Activated naive CD4-positive, alpha-beta T cell treated with anti-CD3 and anti-CD28 coated beads, Interleukin-2, amount 50 U/mL, for 72 hours (primary cell): ENCODE measurements at regions not wholly inside any gene's neighbourhood (a gene's known extent, or its start where the extent isn't known, plus 50 kb on each side); places are given as distances from the start of the nearest gene placed in this dataset.

Source experiments
- ATAC-seq, 2 donors: fragments of 150-1000 bp; cut with Tn5 transposase; 2 replicates each; pipeline ENCODE4 v1.10.0; 2021; ENCODE audit warnings: mild to moderate bottlenecking in 2 of 2, moderate library complexity in 2 of 2
- DNase-seq, 2 donors: peaks; one replicate each; pipeline ENCODE4 v3.0.0; 2021 to 2022; ENCODE audit warnings: low spot score in 2 of 2
- H3K27ac Mint-ChIP-seq, 2 donors: one replicate each; pipeline ENCODE4 v1.8.0; 2022; ENCODE audit warnings: mild to moderate bottlenecking in 2 of 2, mixed read lengths in 2 of 2
- H3K36me3 Mint-ChIP-seq, 2 donors: one replicate each; pipeline ENCODE4 v1.8.0; 2022; ENCODE audit warnings: mixed read lengths in 2 of 2
- H3K9me3 Mint-ChIP-seq, 2 donors: one replicate each; pipeline ENCODE4 v1.8.0; 2022; ENCODE audit warnings: mixed read lengths in 2 of 2

- ATAC-seq = no peak
- DNase-seq = no peak
- H3K36me3 Mint-ChIP-seq = no peaks in the 10 kb centered on the region
- H3K27ac Mint-ChIP-seq = no peak overlapping the region
- no peaks in the 10 kb centered on the region for H3K9me3 Mint-ChIP-seq
Observed at GRCh38 chr4:152269448-152270191, 266.3 kb downstream of the FBXW7 start.

GRCh38 chr4:152267811-152268210 is 268.1 kb downstream of the FBXW7 start:
- no peaks in the 10 kb centered on the region for H3K9me3 Mint-ChIP-seq
- DNase-seq (no peak), ATAC-seq (no peak)
- no peaks in the 10 kb centered on the region for H3K36me3 Mint-ChIP-seq
- no peak overlapping the region for H3K27ac Mint-ChIP-seq

GRCh38 chr4:152266831-152267480 is 268.9 kb downstream of the FBXW7 start:
- ATAC-seq (no peak), DNase-seq (no peak)
- H3K9me3 Mint-ChIP-seq = no peaks in the 10 kb centered on the region
- no peak overlapping the region for H3K27ac Mint-ChIP-seq
- H3K36me3 Mint-ChIP-seq = no peaks in the 10 kb centered on the region

GRCh38 chr4:152265149-152265621 is 270.7 kb downstream of the FBXW7 start:
- DNase-seq (no peak), ATAC-seq (no peak)
- no peaks in the 10 kb centered on the region for H3K36me3 Mint-ChIP-seq
- H3K9me3 Mint-ChIP-seq = no peaks in the 10 kb centered on the region
- H3K27ac Mint-ChIP-seq = no peak overlapping the region

GRCh38 chr4:152264106-152264505 is 271.8 kb downstream of the FBXW7 start:
- no peak overlapping the region for H3K27ac Mint-ChIP-seq
- ATAC-seq (no peak), DNase-seq (no peak)
- H3K36me3 Mint-ChIP-seq = peaks cover 0 to 6% of the 10 kb centered on the region in 2 donors
- H3K9me3 Mint-ChIP-seq = peaks cover 0 to 5% of the 10 kb centered on the region in 2 donors

- H3K36me3 Mint-ChIP-seq = peaks cover 0 to 7% of the 10 kb centered on the region in 2 donors
- H3K9me3 Mint-ChIP-seq = peaks cover 0 to 5% of the 10 kb centered on the region in 2 donors
- DNase-seq = no peak
- H3K27ac Mint-ChIP-seq = peak overlapping the region in 1 of 2 donors; percentile 20
- ATAC-seq = no peak
Observed at GRCh38 chr4:152259866-152260265, 276.0 kb downstream of the FBXW7 start.

- ATAC-seq (no peak), DNase-seq (no peak)
- Mint-ChIP-seq H3K27ac (peak overlapping the region; percentile 20 to 34), H3K9me3 (peaks cover 0 to 5% of the 10 kb centered on the region in 2 donors), H3K36me3 (peaks cover 0 to 7% of the 10 kb centered on the region in 2 donors)
Observed at GRCh38 chr4:152258804-152259708, 276.8 kb downstream of the FBXW7 start.

- DNase-seq (no peak), ATAC-seq (no peak)
- Mint-ChIP-seq H3K36me3 (peaks cover 0 to 7% of the 10 kb centered on the region in 2 donors), H3K27ac (peak overlapping the region in 1 of 2 donors; percentile 20), H3K9me3 (peaks cover 0 to 5% of the 10 kb centered on the region in 2 donors)
Observed at GRCh38 chr4:152258391-152258790, 277.5 kb downstream of the FBXW7 start.

- DNase-seq (no peak), ATAC-seq (no peak)
- H3K36me3 Mint-ChIP-seq = peaks cover 0 to 7% of the 10 kb centered on the region in 2 donors
- peaks cover 0 to 5% of the 10 kb centered on the region in 2 donors for H3K9me3 Mint-ChIP-seq
- no peak overlapping the region for H3K27ac Mint-ChIP-seq
Observed at GRCh38 chr4:152257601-152258066, 278.3 kb downstream of the FBXW7 start.

GRCh38 chr4:152256996-152257395 is 278.9 kb downstream of the FBXW7 start:
- Mint-ChIP-seq H3K9me3 (peaks cover 0 to 5% of the 10 kb centered on the region in 2 donors), H3K36me3 (peaks cover 0 to 7% of the 10 kb centered on the region in 2 donors), H3K27ac (no peak overlapping the region)
- no peak for ATAC-seq
- no peak for DNase-seq

- DNase-seq (peak; percentile 58 to 70), ATAC-seq (peak; percentile 99 to 100)
- H3K27ac Mint-ChIP-seq = peak overlapping the region in 1 of 2 donors; percentile 45
- H3K36me3 Mint-ChIP-seq = peaks cover 0 to 7% of the 10 kb centered on the region in 2 donors
- H3K9me3 Mint-ChIP-seq = peaks cover 0 to 5% of the 10 kb centered on the region in 2 donors
Observed at GRCh38 chr4:152255437-152255836, 280.5 kb downstream of the FBXW7 start.

- peaks cover 0 to 10% of the 10 kb centered on the region in 2 donors for H3K9me3 Mint-ChIP-seq
- peaks cover 0 to 12% of the 10 kb centered on the region in 2 donors for H3K36me3 Mint-ChIP-seq
- no peak overlapping the region for H3K27ac Mint-ChIP-seq
- ATAC-seq (no peak), DNase-seq (no peak)
Observed at GRCh38 chr4:152248347-152248746, 287.5 kb downstream of the FBXW7 start.

GRCh38 chr4:152247271-152247975 is 288.5 kb downstream of the FBXW7 start:
- no peak for ATAC-seq
- peaks cover 0 to 12% of the 10 kb centered on the region in 2 donors for H3K36me3 Mint-ChIP-seq
- no peak for DNase-seq
- H3K9me3 Mint-ChIP-seq = peaks cover 0 to 10% of the 10 kb centered on the region in 2 donors
- no peak overlapping the region for H3K27ac Mint-ChIP-seq

GRCh38 chr4:152246659-152247058 is 289.2 kb downstream of the FBXW7 start:
- no peak for DNase-seq
- Mint-ChIP-seq H3K9me3 (peaks cover 0 to 10% of the 10 kb centered on the region in 2 donors), H3K36me3 (peaks cover 0 to 12% of the 10 kb centered on the region in 2 donors), H3K27ac (peak overlapping the region in 1 of 2 donors; percentile 56)
- ATAC-seq = peak in 1 of 2 donors; percentile 51

GRCh38 chr4:152245680-152246079 is 290.2 kb downstream of the FBXW7 start:
- no peak for ATAC-seq
- no peak overlapping the region for H3K27ac Mint-ChIP-seq
- peaks cover 0 to 12% of the 10 kb centered on the region in 2 donors for H3K36me3 Mint-ChIP-seq
- peaks cover 0 to 10% of the 10 kb centered on the region in 2 donors for H3K9me3 Mint-ChIP-seq
- no peak for DNase-seq

GRCh38 chr4:152244659-152245058 is 291.2 kb downstream of the FBXW7 start:
- H3K27ac Mint-ChIP-seq = no peak overlapping the region
- H3K36me3 Mint-ChIP-seq = peaks cover 0 to 12% of the 10 kb centered on the region in 2 donors
- ATAC-seq (no peak), DNase-seq (no peak)
- peaks cover 0 to 10% of the 10 kb centered on the region in 2 donors for H3K9me3 Mint-ChIP-seq
